ENCODE measurements at regions not wholly inside any gene's neighbourhood (a gene's known extent, or its start where the extent isn't known, plus 50 kb on each side); places are given as distances from the start of the nearest gene placed in this dataset.

DNA sequence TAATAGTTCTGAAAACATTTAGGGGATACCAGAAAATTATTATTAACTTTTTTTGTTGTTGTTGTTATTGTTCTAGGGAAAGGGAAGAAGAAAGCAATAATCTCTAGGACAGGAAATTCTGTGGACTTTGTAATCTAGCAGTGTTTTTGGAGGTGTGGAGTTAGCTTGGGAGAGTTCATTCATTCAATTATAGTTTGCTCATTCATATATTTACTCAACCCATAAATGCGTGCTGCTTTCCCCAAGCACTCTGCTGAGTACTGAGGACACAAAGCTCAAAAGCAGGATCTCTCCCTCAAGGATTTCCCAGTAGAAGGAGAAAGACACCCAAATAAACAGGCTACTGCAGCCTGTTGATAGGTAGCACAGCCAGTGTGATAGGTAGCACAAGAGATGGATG, 984.3 kb downstream of the BCL11A start:
- ATAC-seq = no peak
- no peaks in the 10 kb centered on the region for H3K36me3 ChIP-seq (ENCODE audit: control insufficient read depth, insufficient read depth, low read length)
- no peak overlapping the region for H3K27ac ChIP-seq (ENCODE audit: low read length)
- H3K9me3 ChIP-seq (ENCODE audit: control insufficient read depth, insufficient read depth, low read depth, low read length) = no peaks in the 10 kb centered on the region
- DNase-seq (ENCODE audit: low read depth, low spot score) = no peak
- in situ Hi-C loops (cut with HindIII; ENCODE audit: low pct_unique_long_range_greater_than_20kb, low sequenced_read_pairs) = no loop called here
- H3K27me3 ChIP-seq (ENCODE audit: control insufficient read depth, insufficient read depth, low read length) = no peaks in the 10 kb centered on the region
- intact Hi-C loops (cut with micrococcal nuclease; ENCODE audit: unreplicated experiment) = no loop called here
- no peak overlapping the region for H3K4me3 ChIP-seq (ENCODE audit: low read depth in 2 of 2, low read length in 2 of 2)
- POLR2A ChIA-PET = no interaction called here
- CTCF ChIA-PET = no interaction called here
- no peaks in the 10 kb centered on the region for H3K4me1 ChIP-seq (ENCODE audit: control insufficient read depth, insufficient read depth, low read length)
- no TSS peak for BruUV-seq (replicated peaks)
- TF ChIP-seq, protein P1, sequence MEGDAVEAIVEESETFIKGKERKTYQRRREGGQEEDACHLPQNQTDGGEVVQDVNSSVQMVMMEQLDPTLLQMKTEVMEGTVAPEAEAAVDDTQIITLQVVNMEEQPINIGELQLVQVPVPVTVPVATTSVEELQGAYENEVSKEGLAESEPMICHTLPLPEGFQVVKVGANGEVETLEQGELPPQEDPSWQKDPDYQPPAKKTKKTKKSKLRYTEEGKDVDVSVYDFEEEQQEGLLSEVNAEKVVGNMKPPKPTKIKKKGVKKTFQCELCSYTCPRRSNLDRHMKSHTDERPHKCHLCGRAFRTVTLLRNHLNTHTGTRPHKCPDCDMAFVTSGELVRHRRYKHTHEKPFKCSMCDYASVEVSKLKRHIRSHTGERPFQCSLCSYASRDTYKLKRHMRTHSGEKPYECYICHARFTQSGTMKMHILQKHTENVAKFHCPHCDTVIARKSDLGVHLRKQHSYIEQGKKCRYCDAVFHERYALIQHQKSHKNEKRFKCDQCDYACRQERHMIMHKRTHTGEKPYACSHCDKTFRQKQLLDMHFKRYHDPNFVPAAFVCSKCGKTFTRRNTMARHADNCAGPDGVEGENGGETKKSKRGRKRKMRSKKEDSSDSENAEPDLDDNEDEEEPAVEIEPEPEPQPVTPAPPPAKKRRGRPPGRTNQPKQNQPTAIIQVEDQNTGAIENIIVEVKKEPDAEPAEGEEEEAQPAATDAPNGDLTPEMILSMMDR (IDR thresholded peaks at IDR 0.05) = no peak
- TF ChIP-seq TCF7L2 (IDR thresholded peaks at IDR 0.05; ENCODE audit: low read depth, low read length) = no peak
- TF ChIP-seq SIN3A (IDR thresholded peaks at IDR 0.05; ENCODE audit: borderline replicate concordance, insufficient read depth, low read depth, low read length) = no peak

DNA sequence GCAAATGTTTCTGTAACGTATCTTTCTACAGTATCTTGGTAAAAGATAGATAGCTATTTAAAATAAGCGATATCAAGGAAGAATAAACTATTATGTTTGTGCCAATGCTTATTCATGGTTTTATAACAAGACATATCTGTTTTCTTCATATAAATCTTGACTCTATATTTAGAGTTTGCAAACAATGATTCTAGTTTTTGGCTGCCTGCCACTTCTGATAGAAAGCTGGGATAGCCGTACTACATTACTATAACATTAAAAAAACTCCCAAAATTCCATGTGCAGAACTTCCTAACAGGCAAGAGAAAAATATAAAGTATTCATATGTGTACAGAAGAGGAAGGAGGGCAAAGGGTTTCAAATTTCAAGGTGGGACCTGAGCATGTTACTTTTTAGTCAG, 985.0 kb downstream of the BCL11A start:
- CTCF ChIA-PET = no interaction called here
- in situ Hi-C loops (cut with HindIII; ENCODE audit: low pct_unique_long_range_greater_than_20kb, low sequenced_read_pairs) = no loop called here
- no TSS peak for BruUV-seq (replicated peaks)

More for the DNA sequence above, 985.0 kb downstream of the BCL11A start:
- POLR2A ChIA-PET = no interaction called here
- no peaks in the 10 kb centered on the region for H3K4me1 ChIP-seq (ENCODE audit: control insufficient read depth, insufficient read depth, low read length)
- intact Hi-C loops (cut with micrococcal nuclease; ENCODE audit: unreplicated experiment) = no loop called here
- no peaks in the 10 kb centered on the region for H3K36me3 ChIP-seq (ENCODE audit: control insufficient read depth, insufficient read depth, low read length)
- H3K9me3 ChIP-seq (ENCODE audit: control insufficient read depth, insufficient read depth, low read depth, low read length) = no peaks in the 10 kb centered on the region
- H3K4me3 ChIP-seq (ENCODE audit: low read depth in 2 of 2, low read length in 2 of 2) = no peak overlapping the region
- H3K27ac ChIP-seq (ENCODE audit: low read length) = no peak overlapping the region
- DNase-seq (ENCODE audit: low read depth, low spot score) (no peak), ATAC-seq (no peak)
- H3K27me3 ChIP-seq (ENCODE audit: control insufficient read depth, insufficient read depth, low read length) = no peaks in the 10 kb centered on the region
- TF ChIP-seq TCF7L2 (IDR thresholded peaks at IDR 0.05; ENCODE audit: low read depth, low read length) (no peak), SIN3A (IDR thresholded peaks at IDR 0.05; ENCODE audit: borderline replicate concordance, insufficient read depth, low read depth, low read length) (no peak), POLR2AphosphoS5 (IDR thresholded peaks at IDR 0.05; ENCODE audit: low read depth, low read length) (no peak)
- TF ChIP-seq, protein P1 (IDR thresholded peaks at IDR 0.05) = no peak
- TF ChIP-seq, protein P2, sequence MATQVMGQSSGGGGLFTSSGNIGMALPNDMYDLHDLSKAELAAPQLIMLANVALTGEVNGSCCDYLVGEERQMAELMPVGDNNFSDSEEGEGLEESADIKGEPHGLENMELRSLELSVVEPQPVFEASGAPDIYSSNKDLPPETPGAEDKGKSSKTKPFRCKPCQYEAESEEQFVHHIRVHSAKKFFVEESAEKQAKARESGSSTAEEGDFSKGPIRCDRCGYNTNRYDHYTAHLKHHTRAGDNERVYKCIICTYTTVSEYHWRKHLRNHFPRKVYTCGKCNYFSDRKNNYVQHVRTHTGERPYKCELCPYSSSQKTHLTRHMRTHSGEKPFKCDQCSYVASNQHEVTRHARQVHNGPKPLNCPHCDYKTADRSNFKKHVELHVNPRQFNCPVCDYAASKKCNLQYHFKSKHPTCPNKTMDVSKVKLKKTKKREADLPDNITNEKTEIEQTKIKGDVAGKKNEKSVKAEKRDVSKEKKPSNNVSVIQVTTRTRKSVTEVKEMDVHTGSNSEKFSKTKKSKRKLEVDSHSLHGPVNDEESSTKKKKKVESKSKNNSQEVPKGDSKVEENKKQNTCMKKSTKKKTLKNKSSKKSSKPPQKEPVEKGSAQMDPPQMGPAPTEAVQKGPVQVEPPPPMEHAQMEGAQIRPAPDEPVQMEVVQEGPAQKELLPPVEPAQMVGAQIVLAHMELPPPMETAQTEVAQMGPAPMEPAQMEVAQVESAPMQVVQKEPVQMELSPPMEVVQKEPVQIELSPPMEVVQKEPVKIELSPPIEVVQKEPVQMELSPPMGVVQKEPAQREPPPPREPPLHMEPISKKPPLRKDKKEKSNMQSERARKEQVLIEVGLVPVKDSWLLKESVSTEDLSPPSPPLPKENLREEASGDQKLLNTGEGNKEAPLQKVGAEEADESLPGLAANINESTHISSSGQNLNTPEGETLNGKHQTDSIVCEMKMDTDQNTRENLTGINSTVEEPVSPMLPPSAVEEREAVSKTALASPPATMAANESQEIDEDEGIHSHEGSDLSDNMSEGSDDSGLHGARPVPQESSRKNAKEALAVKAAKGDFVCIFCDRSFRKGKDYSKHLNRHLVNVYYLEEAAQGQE (IDR thresholded peaks at IDR 0.05; ENCODE audit: insufficient read depth in 1 of 2, low read depth in 2 of 2, low read length in 1 of 2) = no peak
